ENCODE measurements at regions not wholly inside any gene's neighbourhood (a gene's known extent, or its start where the extent isn't known, plus 50 kb on each side); places are given as distances from the start of the nearest gene placed in this dataset.

DNA sequence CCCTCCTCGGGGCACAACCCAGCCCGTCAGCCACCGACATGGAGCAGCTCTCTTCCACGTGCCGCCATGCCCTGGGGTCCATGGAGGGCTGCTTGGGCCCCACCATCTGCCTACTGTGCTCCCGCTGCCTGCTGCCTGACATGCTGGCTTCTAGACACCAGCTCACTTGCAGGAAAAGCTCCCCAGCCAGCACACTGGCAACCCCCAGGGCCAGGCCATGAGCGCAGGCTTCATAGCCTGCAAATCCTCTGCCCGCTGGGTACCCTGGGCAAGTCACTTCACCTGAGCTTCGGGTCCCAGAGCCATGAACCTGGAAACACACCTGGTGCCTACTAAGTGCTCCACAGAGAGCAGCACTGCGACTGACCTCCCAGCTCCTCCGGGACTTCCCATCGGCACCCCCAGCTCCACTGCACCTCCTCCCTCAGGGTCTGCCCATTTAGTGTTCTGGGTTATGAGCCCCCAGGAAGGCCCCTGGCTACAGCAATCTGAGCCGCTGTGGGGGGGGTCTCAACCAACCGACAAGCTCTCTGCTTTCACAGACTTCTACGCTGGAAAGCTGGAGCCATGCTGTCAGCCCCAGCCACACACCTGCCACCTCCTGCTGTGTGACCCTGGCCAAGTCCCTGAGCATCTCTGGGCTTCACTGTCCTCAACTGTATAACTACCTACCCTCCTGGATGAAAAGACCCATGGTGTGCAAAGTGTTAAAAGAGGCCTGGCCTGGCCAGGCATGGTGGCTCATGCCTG, 139.2 kb downstream of the CRYBB2 start:
- TF ChIP-seq NRF1 (IDR thresholded peaks at IDR 0.05; ENCODE audit: low read depth, low read length): no peak
- TF ChIP-seq, protein P1, sequence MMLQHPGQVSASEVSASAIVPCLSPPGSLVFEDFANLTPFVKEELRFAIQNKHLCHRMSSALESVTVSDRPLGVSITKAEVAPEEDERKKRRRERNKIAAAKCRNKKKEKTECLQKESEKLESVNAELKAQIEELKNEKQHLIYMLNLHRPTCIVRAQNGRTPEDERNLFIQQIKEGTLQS (IDR thresholded peaks at IDR 0.05; ENCODE audit: insufficient read depth, low read depth, low read length): no peak
- TF ChIP-seq, protein P2, sequence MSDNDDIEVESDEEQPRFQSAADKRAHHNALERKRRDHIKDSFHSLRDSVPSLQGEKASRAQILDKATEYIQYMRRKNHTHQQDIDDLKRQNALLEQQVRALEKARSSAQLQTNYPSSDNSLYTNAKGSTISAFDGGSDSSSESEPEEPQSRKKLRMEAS (IDR thresholded peaks at IDR 0.05): no peak
- TF ChIP-seq, protein P3, sequence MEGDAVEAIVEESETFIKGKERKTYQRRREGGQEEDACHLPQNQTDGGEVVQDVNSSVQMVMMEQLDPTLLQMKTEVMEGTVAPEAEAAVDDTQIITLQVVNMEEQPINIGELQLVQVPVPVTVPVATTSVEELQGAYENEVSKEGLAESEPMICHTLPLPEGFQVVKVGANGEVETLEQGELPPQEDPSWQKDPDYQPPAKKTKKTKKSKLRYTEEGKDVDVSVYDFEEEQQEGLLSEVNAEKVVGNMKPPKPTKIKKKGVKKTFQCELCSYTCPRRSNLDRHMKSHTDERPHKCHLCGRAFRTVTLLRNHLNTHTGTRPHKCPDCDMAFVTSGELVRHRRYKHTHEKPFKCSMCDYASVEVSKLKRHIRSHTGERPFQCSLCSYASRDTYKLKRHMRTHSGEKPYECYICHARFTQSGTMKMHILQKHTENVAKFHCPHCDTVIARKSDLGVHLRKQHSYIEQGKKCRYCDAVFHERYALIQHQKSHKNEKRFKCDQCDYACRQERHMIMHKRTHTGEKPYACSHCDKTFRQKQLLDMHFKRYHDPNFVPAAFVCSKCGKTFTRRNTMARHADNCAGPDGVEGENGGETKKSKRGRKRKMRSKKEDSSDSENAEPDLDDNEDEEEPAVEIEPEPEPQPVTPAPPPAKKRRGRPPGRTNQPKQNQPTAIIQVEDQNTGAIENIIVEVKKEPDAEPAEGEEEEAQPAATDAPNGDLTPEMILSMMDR (IDR thresholded peaks at IDR 0.05; ENCODE audit: control extremely low read depth in 1 of 3, insufficient read depth in 1 of 3, low read depth in 1 of 3, low read length in 3 of 3): no peak
- TF ChIP-seq SUZ12 (IDR thresholded peaks at IDR 0.05; ENCODE audit: low read length): no peak
- no peak for TF ChIP-seq EZH2 (IDR thresholded peaks at IDR 0.05; ENCODE audit: low read depth, low read length, severe bottlenecking)
- no peak for TF ChIP-seq RAD21 (IDR thresholded peaks at IDR 0.05 in 1 of 2, conservative IDR thresholded peaks at IDR 0.05 in 1 of 2; ENCODE audit: low read depth in 2 of 2, low read length in 2 of 2)
- TF ChIP-seq, protein P4, sequence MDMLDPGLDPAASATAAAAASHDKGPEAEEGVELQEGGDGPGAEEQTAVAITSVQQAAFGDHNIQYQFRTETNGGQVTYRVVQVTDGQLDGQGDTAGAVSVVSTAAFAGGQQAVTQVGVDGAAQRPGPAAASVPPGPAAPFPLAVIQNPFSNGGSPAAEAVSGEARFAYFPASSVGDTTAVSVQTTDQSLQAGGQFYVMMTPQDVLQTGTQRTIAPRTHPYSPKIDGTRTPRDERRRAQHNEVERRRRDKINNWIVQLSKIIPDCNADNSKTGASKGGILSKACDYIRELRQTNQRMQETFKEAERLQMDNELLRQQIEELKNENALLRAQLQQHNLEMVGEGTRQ (IDR thresholded peaks at IDR 0.05; ENCODE audit: low read length): no peak

Measured in H1 (cell line).